H1 (cell line): ENCODE measurements at regions not wholly inside any gene's neighbourhood (a gene's known extent, or its start where the extent isn't known, plus 50 kb on each side); places are given as distances from the start of the nearest gene placed in this dataset.

Experiments used
- CTCF ChIA-PET: fragments of 300-600 bp; sonication (Branson Sonifier 250); formaldehyde crosslinking; loops from one replicate; lab custom pipeline; 2021; ENCODE audit not compliant: partially characterized antibody; lab: Charles Lee
- POLR2A ChIA-PET: fragments of 300-600 bp; sonication (Branson Sonifier 250); formaldehyde crosslinking; loops from one replicate; lab custom pipeline; 2021; ENCODE audit warnings: inconsistent platforms; ENCODE audit not compliant: partially characterized antibody; lab: Charles Lee
- DNase-seq, 2 experiments: peaks; one replicate each; pipeline versions ENCODE4 v3.0.0 to v3.0.0-alpha.2; 2010 to 2022; ENCODE audit warnings: low spot score in 2 of 2, low read depth in 1 of 2, mixed read lengths in 1 of 2
- FAIRE-seq: peaks from 2 replicates; lab custom pipeline; 2011; peaks lifted over from hg19 to GRCh38; lab: Jason Lieb, UNC
- H2AFZ ChIP-seq: 2 replicates; pipeline ENCODE4 v1.8.1; 2012; ENCODE audit warnings: low read length, inconsistent platforms
- H2AK5ac ChIP-seq: 2 replicates; pipeline ENCODE4 v1.6.1; 2013; ENCODE audit warnings: low read depth, low read length
- H2BK120ac ChIP-seq: replicated peaks from 2 replicates; pipeline ENCODE3; 2013; ENCODE audit warnings: low read depth, low read length, inconsistent platforms
- H2BK12ac ChIP-seq: 2 replicates; pipeline ENCODE4 v1.6.1; 2013; ENCODE audit warnings: low read depth, low read length
- H2BK15ac ChIP-seq: 2 replicates; pipeline ENCODE4 v1.6.1; 2013; ENCODE audit warnings: low read length
- H2BK20ac ChIP-seq: 2 replicates; pipeline ENCODE4 v1.6.1; 2013; ENCODE audit warnings: low read length
- H2BK5ac ChIP-seq: 2 replicates; pipeline ENCODE4 v1.6.1; 2013; ENCODE audit warnings: low read depth, low read length
- H3K14ac ChIP-seq: 2 replicates; pipeline ENCODE4 v1.6.1; 2013; ENCODE audit warnings: inconsistent platforms; ENCODE audit not compliant: insufficient read length
- H3K18ac ChIP-seq: 2 replicates; pipeline ENCODE4 v1.6.1; 2013; ENCODE audit warnings: low read length; ENCODE audit errors: extremely low read depth
- H3K23ac ChIP-seq: 2 replicates; pipeline ENCODE4 v1.6.1; 2013; ENCODE audit warnings: inconsistent platforms; ENCODE audit not compliant: insufficient read length
- H3K23me2 ChIP-seq: 2 replicates; pipeline ENCODE4 v1.6.1; 2013; ENCODE audit warnings: low read depth, low read length
- H3K27ac ChIP-seq: 2 replicates; pipeline ENCODE4 v1.6.1; 2011; ENCODE audit warnings: low read depth, low read length, inconsistent platforms
- H3K27me3 ChIP-seq, 4 experiments: replicated peaks in 1 of 4; 1 replicate in 1 of 4; 2 replicates in 3 of 4; pipeline versions ENCODE4 v1.6.1 to v1.8.1; 2011 to 2013; ENCODE audit warnings: low read length in 3 of 4, mild to moderate bottlenecking in 3 of 4, inconsistent platforms in 2 of 4, mixed read lengths in 2 of 4, moderate library complexity in 1 of 4; ENCODE audit not compliant: control insufficient read depth in 3 of 4, insufficient read depth in 3 of 4; ENCODE audit errors: extremely low read depth in 1 of 4
- H3K36me3 ChIP-seq, 4 experiments: 2 replicates each; pipeline versions ENCODE4 v1.6.1 to v1.8.1; 2011 to 2013; ENCODE audit warnings: mild to moderate bottlenecking in 4 of 4, low read length in 3 of 4, moderate library complexity in 2 of 4, control low read depth in 1 of 4, inconsistent platforms in 1 of 4; ENCODE audit not compliant: insufficient read depth in 4 of 4, control insufficient read depth in 2 of 4
- H3K4ac ChIP-seq: replicated peaks from 2 replicates; pipeline ENCODE3; 2013; ENCODE audit warnings: low read length, low read depth, mixed read lengths, inconsistent platforms; ENCODE audit not compliant: insufficient read length
- H3K4me1 ChIP-seq, 4 experiments: replicated peaks in 1 of 4; 1 replicate in 1 of 4; 2 replicates in 3 of 4; pipeline versions ENCODE4 v1.6.1 to v1.8.1; 2011 to 2013; ENCODE audit warnings: low read length in 3 of 4, inconsistent platforms in 2 of 4, mixed read lengths in 1 of 4; ENCODE audit not compliant: insufficient read depth in 4 of 4, control insufficient read depth in 3 of 4
- H3K4me2 ChIP-seq, 2 experiments: 2 replicates each; pipeline versions ENCODE4 v1.6.1 to v1.8.1; 2011 to 2013; ENCODE audit warnings: low read depth in 2 of 2, low read length in 2 of 2, control low read depth in 1 of 2, inconsistent platforms in 1 of 2, mild to moderate bottlenecking in 1 of 2; ENCODE audit not compliant: insufficient read depth in 1 of 2
- H3K4me3 ChIP-seq, 4 experiments: fragments of 200-600, 300-600 bp in 1 of 4; sonication (generic), shearing (Covaris generic), sonication (Bioruptor Twin) in 1 of 4; 2 replicates each; pipeline versions ENCODE4 v1.5.1 to v1.8.1; 2011 to 2016; ENCODE audit warnings: low read length in 4 of 4, low read depth in 3 of 4, control low read depth in 2 of 4, inconsistent platforms in 2 of 4, mild to moderate bottlenecking in 2 of 4, mixed read lengths in 1 of 4, moderate library complexity in 1 of 4; ENCODE audit not compliant: insufficient read depth in 2 of 4; ENCODE audit errors: extremely low read depth in 1 of 4
- H3K56ac ChIP-seq: replicated peaks from 2 replicates; pipeline ENCODE3; 2013; ENCODE audit warnings: low read depth, mild to moderate bottlenecking, mixed read lengths, low read length, inconsistent platforms; ENCODE audit not compliant: insufficient read length
- H3K79me1 ChIP-seq: 2 replicates; pipeline ENCODE4 v1.6.1; 2013; ENCODE audit warnings: low read depth, low read length, control low read depth
- H3K79me2 ChIP-seq, 2 experiments: 2 replicates each; pipeline versions ENCODE4 v1.6.1 to v1.8.1; 2012 to 2013; ENCODE audit warnings: low read length in 2 of 2, mild to moderate bottlenecking in 2 of 2, inconsistent platforms in 1 of 2; ENCODE audit not compliant: insufficient read depth in 2 of 2, control insufficient read depth in 1 of 2
- H3K9ac ChIP-seq, 4 experiments: replicated peaks in 1 of 4; 1 replicate in 1 of 4; 2 replicates in 3 of 4; pipeline versions ENCODE4 v1.6.1 to v1.8.1; 2011 to 2013; ENCODE audit warnings: low read depth in 3 of 4, low read length in 3 of 4, control low read depth in 2 of 4, mild to moderate bottlenecking in 2 of 4, moderate library complexity in 2 of 4, inconsistent platforms in 1 of 4; ENCODE audit errors: extremely low read depth in 1 of 4
- H3K9me3 ChIP-seq, 2 experiments: 2 replicates each; pipeline versions ENCODE4 v1.6.1 to v1.8.1; 2012 to 2013; ENCODE audit warnings: mild to moderate bottlenecking in 2 of 2, moderate library complexity in 2 of 2, control low read depth in 1 of 2, inconsistent platforms in 1 of 2, low read depth in 1 of 2, low read length in 1 of 2, mixed read lengths in 1 of 2; ENCODE audit not compliant: insufficient read depth in 2 of 2
- H4K20me1 ChIP-seq, 2 experiments: replicated peaks in 1 of 2; 2 replicates each; pipeline versions ENCODE3 to v1.8.1; 2011 to 2013; ENCODE audit warnings: inconsistent platforms in 2 of 2, low read length in 2 of 2, mild to moderate bottlenecking in 1 of 2; ENCODE audit not compliant: insufficient read depth in 2 of 2, control insufficient read depth in 1 of 2
- H4K5ac ChIP-seq: 2 replicates; pipeline ENCODE4 v1.6.1; 2013; ENCODE audit warnings: low read length, low read depth, mixed read lengths, inconsistent platforms; ENCODE audit not compliant: insufficient read length
- H4K8ac ChIP-seq: 2 replicates; pipeline ENCODE4 v1.8.0; 2013; ENCODE audit warnings: mild to moderate bottlenecking, moderate library complexity, low read length, inconsistent platforms; ENCODE audit not compliant: insufficient read depth; ENCODE audit errors: extremely low read depth
- H4K91ac ChIP-seq: replicated peaks from 2 replicates; pipeline ENCODE3; 2013; ENCODE audit warnings: low read length, mixed read lengths, inconsistent platforms; ENCODE audit not compliant: insufficient read length
- CHD2 ChIP-seq: IDR thresholded peaks from 2 replicates; pipeline ENCODE4 v1.6.1; 2012; ENCODE audit warnings: low read length, improper control_type of control experiment
- WGBS, 2 experiments: shearing (Covaris generic) in 1 of 2; methylation state at CpG; one replicate each; pipeline versions ENCODE4 v1.1.6 to v1.1.7; 2013 to 2015; ENCODE audit warnings: low lambda C conversion rate in 2 of 2, mixed read lengths in 2 of 2, inconsistent platforms in 1 of 2, low coverage in 1 of 2, missing lambda C conversion rate in 1 of 2; ENCODE audit not compliant: insufficient replicate concordance in 2 of 2, insufficient coverage in 1 of 2, insufficient read length in 1 of 2; ENCODE audit errors: extremely low coverage in 1 of 2, missing lambda C conversion rate in 1 of 2; 5-methylcytosine and 5-hydroxymethylcytosine counted together

- Histone ChIP-seq H4K20me1 (no peaks in the 10 kb centered on the region), H4K8ac (no peak overlapping the region), H3K79me1 (no peaks in the 10 kb centered on the region), H2BK15ac (peak overlapping the region; percentile 90; the same call in 1 of the 2 replicates), H3K14ac (no peak overlapping the region), H3K4me2 (peak overlapping the region; percentile 25; a peak in 2 of 4 replicates), H2AK5ac (peak overlapping the region; percentile 26; the same call in 1 of the 2 replicates), H2BK20ac (peak overlapping the region; percentile 92; the same call in 1 of the 2 replicates), H3K4ac (peak overlapping the region; percentile 8), H3K9me3 (no peaks in the 10 kb centered on the region), H3K27me3 (no peaks in the 10 kb centered on the region), H4K5ac (peak overlapping the region; percentile 12), H3K4me3 (peak overlapping the region in 2 of 4 experiments; percentile 5 to 7; a peak in 2 of 8 replicates), H4K91ac (peak overlapping the region; percentile 95), H2BK120ac (peak overlapping the region; percentile 80), H3K56ac (no peak overlapping the region), H3K4me1 (peaks cover 14 to 22% (median 19%) of the 10 kb centered on the region in 4 experiments), H3K36me3 (no peaks in the 10 kb centered on the region), H2BK5ac (peak overlapping the region; percentile 97), H3K27ac (peak overlapping the region; percentile 44; the same call in 1 of the 2 replicates), H2BK12ac (peak overlapping the region; percentile 95), H3K79me2 (no peaks in the 10 kb centered on the region), H2AFZ (no peak overlapping the region), H3K9ac (no peak overlapping the region; a peak in 1 of 7 replicates), H3K23ac (no peak overlapping the region), H3K18ac (peak overlapping the region; percentile 84), H3K23me2 (peaks cover 3% of the 10 kb centered on the region; the same call in 1 of the 2 replicates)
- DNase-seq (peak in 1 of 2 experiments; percentile 73), FAIRE-seq (peak; percentile 66)
- POLR2A ChIA-PET, result interaction anchor here (0.6 to 1.6 kb wide), 2 partner anchors 10 to 49 kb away, joined by 3 to 4 read pairs; no protein-coding TSS in a partner anchor
- 64% methylated on average over 8 of the region's 8 CpGs; no CpG with 5 or more reads in 1 of the 2 experiments for WGBS, 2 experiments
- CTCF ChIA-PET, result interaction anchor here (0.7 to 4.6 kb wide), 29 partner anchors 10 to 427 kb away, joined by 3 to 39 read pairs (median 5); no protein-coding TSS in a partner anchor
- TF ChIP-seq CHD2, result no peak
Observed at GRCh38 chr12:12008232-12008850, 62.4 kb upstream of the BCL2L14 start.
